ENCODE measurements at regions not wholly inside any gene's neighbourhood (a gene's known extent, or its start where the extent isn't known, plus 50 kb on each side); places are given as distances from the start of the nearest gene placed in this dataset.

- peaks cover 85 to 90% (median 88%) of the 10 kb centered on the region in 5 donors for H3K27me3 Mint-ChIP-seq
- no peak overlapping the region for H3K4me3 ChIP-seq (ENCODE audit: low read length)
- peaks cover 0 to 4% (median 0%) of the 10 kb centered on the region in 5 donors for H3K36me3 Mint-ChIP-seq
- H3K4me1 Mint-ChIP-seq: peaks cover 3 to 27% (median 18%) of the 10 kb centered on the region in 7 donors
- no peak overlapping the region for H3K27ac ChIP-seq (ENCODE audit: low read depth, low read length)
- CTCF ChIA-PET: no interaction called here
- ATAC-seq: no peak
- POLR2A ChIA-PET: no interaction called here
- DNase-seq: no peak
- peaks cover 14 to 31% of the 10 kb centered on the region in 2 donors for H3K27me3 ChIP-seq (ENCODE audit: control insufficient read depth in 2 of 2, insufficient read depth in 2 of 2, low read length in 2 of 2)
- peaks cover 0 to 14% of the 10 kb centered on the region in 2 donors for H3K4me1 ChIP-seq (ENCODE audit: control insufficient read depth in 2 of 2, insufficient read depth in 2 of 2, low read length in 2 of 2)
- intact Hi-C loops (cut with micrococcal nuclease): loop anchor here in 1 of 2 donors (5.0 kb wide), 1 partner anchor 110 kb away; no protein-coding TSS in a partner anchor
- no peak overlapping the region for H3K4me3 Mint-ChIP-seq
- no peaks in the 10 kb centered on the region for H3K36me3 ChIP-seq (ENCODE audit: control insufficient read depth in 2 of 3, insufficient read depth in 3 of 3, low read length in 3 of 3)
- H3K27ac Mint-ChIP-seq: no peak overlapping the region
- no peaks in the 10 kb centered on the region for H3K9me3 ChIP-seq (ENCODE audit: control insufficient read depth in 2 of 3, low read length in 3 of 3)
- peaks cover 0 to 15% (median 2%) of the 10 kb centered on the region in 11 donors for H3K9me3 Mint-ChIP-seq
Observed at GRCh38 chr1:90831910-90832309, 114.8 kb upstream of the BARHL2 start.

- Histone ChIP-seq H3K27ac (ENCODE audit: low read depth, low read length) (no peak overlapping the region), H3K36me3 (ENCODE audit: control insufficient read depth in 2 of 3, insufficient read depth in 3 of 3, low read length in 3 of 3) (no peaks in the 10 kb centered on the region), H3K4me3 (ENCODE audit: low read length) (no peak overlapping the region), H3K9me3 (ENCODE audit: control insufficient read depth in 2 of 3, low read length in 3 of 3) (no peaks in the 10 kb centered on the region), H3K27me3 (ENCODE audit: control insufficient read depth in 2 of 2, insufficient read depth in 2 of 2, low read length in 2 of 2) (no peaks in the 10 kb centered on the region), H3K4me1 (ENCODE audit: control insufficient read depth in 2 of 2, insufficient read depth in 2 of 2, low read length in 2 of 2) (no peaks in the 10 kb centered on the region)
- Mint-ChIP-seq H3K27me3 (peaks cover 59 to 83% (median 81%) of the 10 kb centered on the region in 5 donors), H3K9me3 (peaks cover 0 to 7% (median 0%) of the 10 kb centered on the region in 11 donors), H3K4me3 (no peak overlapping the region), H3K36me3 (no peaks in the 10 kb centered on the region), H3K27ac (no peak overlapping the region), H3K4me1 (no peaks in the 10 kb centered on the region)
- intact Hi-C loops (cut with micrococcal nuclease): no loop called here
- no peak for ATAC-seq
- CTCF ChIA-PET: no interaction called here
- POLR2A ChIA-PET: no interaction called here
- DNase-seq: no peak
Observed at GRCh38 chr1:90826834-90827233, 109.7 kb upstream of the BARHL2 start.

- Mint-ChIP-seq H3K36me3 (no peaks in the 10 kb centered on the region), H3K27me3 (peaks cover 53 to 83% (median 77%) of the 10 kb centered on the region in 5 donors), H3K9me3 (peaks cover 0 to 7% (median 0%) of the 10 kb centered on the region in 11 donors), H3K27ac (no peak overlapping the region), H3K4me3 (no peak overlapping the region), H3K4me1 (no peaks in the 10 kb centered on the region)
- no peaks in the 10 kb centered on the region for H3K36me3 ChIP-seq (ENCODE audit: control insufficient read depth in 2 of 3, insufficient read depth in 3 of 3, low read length in 3 of 3)
- no peaks in the 10 kb centered on the region for H3K9me3 ChIP-seq (ENCODE audit: control insufficient read depth in 2 of 3, low read length in 3 of 3)
- no peak for ATAC-seq
- CTCF ChIA-PET: no interaction called here
- intact Hi-C loops (cut with micrococcal nuclease): no loop called here
- POLR2A ChIA-PET: no interaction called here
- H3K27ac ChIP-seq (ENCODE audit: low read depth, low read length): no peak overlapping the region
- H3K4me3 ChIP-seq (ENCODE audit: low read length): no peak overlapping the region
- no peak for DNase-seq
- H3K4me1 ChIP-seq (ENCODE audit: control insufficient read depth in 2 of 2, insufficient read depth in 2 of 2, low read length in 2 of 2): no peaks in the 10 kb centered on the region
- no peaks in the 10 kb centered on the region for H3K27me3 ChIP-seq (ENCODE audit: control insufficient read depth in 2 of 2, insufficient read depth in 2 of 2, low read length in 2 of 2)
Observed at GRCh38 chr1:90826024-90826423, 108.9 kb upstream of the BARHL2 start.

- Histone ChIP-seq H3K9me3 (ENCODE audit: control insufficient read depth in 2 of 3, low read length in 3 of 3) (no peaks in the 10 kb centered on the region), H3K27me3 (ENCODE audit: control insufficient read depth in 2 of 2, insufficient read depth in 2 of 2, low read length in 2 of 2) (no peaks in the 10 kb centered on the region), H3K27ac (ENCODE audit: low read depth, low read length) (no peak overlapping the region), H3K4me1 (ENCODE audit: control insufficient read depth in 2 of 2, insufficient read depth in 2 of 2, low read length in 2 of 2) (no peaks in the 10 kb centered on the region), H3K36me3 (ENCODE audit: control insufficient read depth in 2 of 3, insufficient read depth in 3 of 3, low read length in 3 of 3) (no peaks in the 10 kb centered on the region), H3K4me3 (ENCODE audit: low read length) (no peak overlapping the region)
- Mint-ChIP-seq H3K27me3 (peaks cover 42 to 70% (median 65%) of the 10 kb centered on the region in 5 donors), H3K27ac (no peak overlapping the region), H3K4me1 (no peaks in the 10 kb centered on the region), H3K36me3 (no peaks in the 10 kb centered on the region), H3K4me3 (no peak overlapping the region), H3K9me3 (peaks cover 0 to 7% (median 0%) of the 10 kb centered on the region in 11 donors)
- POLR2A ChIA-PET: no interaction called here
- CTCF ChIA-PET: interaction anchor here (1.2 kb wide), 1 partner anchor 8 kb away, joined by 3 read pairs; no protein-coding TSS in a partner anchor
- intact Hi-C loops (cut with micrococcal nuclease): no loop called here
- DNase-seq: no peak
- no peak for ATAC-seq
Observed at GRCh38 chr1:90824551-90824950, 107.4 kb upstream of the BARHL2 start.

DNA sequence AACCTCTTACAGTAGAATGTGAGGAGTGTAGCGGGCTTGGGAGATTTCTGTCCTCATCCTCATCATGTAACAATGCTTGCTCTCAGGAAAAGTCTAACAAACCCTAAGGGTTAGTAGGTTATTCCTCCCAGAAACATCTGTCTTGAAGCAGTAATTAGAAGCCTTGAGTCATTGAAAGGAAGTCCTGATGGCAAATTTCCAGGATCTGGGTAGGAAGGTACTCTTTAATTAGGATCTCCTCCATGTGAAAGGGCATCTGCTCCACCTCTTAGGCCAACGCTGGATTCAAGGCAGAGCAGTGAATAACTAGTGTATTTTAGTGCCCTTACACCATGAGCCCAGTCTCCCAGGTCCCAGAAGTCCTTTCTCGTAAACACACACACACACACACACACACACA lies 106.6 kb upstream of the BARHL2 start:
- Histone ChIP-seq H3K36me3 (ENCODE audit: control insufficient read depth in 2 of 3, insufficient read depth in 3 of 3, low read length in 3 of 3) (no peaks in the 10 kb centered on the region), H3K4me3 (ENCODE audit: low read length) (no peak overlapping the region), H3K27ac (ENCODE audit: low read depth, low read length) (no peak overlapping the region), H3K4me1 (ENCODE audit: control insufficient read depth in 2 of 2, insufficient read depth in 2 of 2, low read length in 2 of 2) (no peaks in the 10 kb centered on the region), H3K27me3 (ENCODE audit: control insufficient read depth in 2 of 2, insufficient read depth in 2 of 2, low read length in 2 of 2) (no peaks in the 10 kb centered on the region), H3K9me3 (ENCODE audit: control insufficient read depth in 2 of 3, low read length in 3 of 3) (no peaks in the 10 kb centered on the region)
- H3K27ac Mint-ChIP-seq: no peak overlapping the region
- intact Hi-C loops (cut with micrococcal nuclease): no loop called here
- no peak for ATAC-seq
- ChIA-PET POLR2A (no interaction called here), CTCF (no interaction called here)
- H3K27me3 Mint-ChIP-seq: peaks cover 34 to 65% (median 58%) of the 10 kb centered on the region in 5 donors
- H3K4me1 Mint-ChIP-seq: no peaks in the 10 kb centered on the region
- H3K9me3 Mint-ChIP-seq: peaks cover 0 to 7% (median 0%) of the 10 kb centered on the region in 11 donors
- DNase-seq: no peak
- no peaks in the 10 kb centered on the region for H3K36me3 Mint-ChIP-seq
- no peak overlapping the region for H3K4me3 Mint-ChIP-seq

DNA sequence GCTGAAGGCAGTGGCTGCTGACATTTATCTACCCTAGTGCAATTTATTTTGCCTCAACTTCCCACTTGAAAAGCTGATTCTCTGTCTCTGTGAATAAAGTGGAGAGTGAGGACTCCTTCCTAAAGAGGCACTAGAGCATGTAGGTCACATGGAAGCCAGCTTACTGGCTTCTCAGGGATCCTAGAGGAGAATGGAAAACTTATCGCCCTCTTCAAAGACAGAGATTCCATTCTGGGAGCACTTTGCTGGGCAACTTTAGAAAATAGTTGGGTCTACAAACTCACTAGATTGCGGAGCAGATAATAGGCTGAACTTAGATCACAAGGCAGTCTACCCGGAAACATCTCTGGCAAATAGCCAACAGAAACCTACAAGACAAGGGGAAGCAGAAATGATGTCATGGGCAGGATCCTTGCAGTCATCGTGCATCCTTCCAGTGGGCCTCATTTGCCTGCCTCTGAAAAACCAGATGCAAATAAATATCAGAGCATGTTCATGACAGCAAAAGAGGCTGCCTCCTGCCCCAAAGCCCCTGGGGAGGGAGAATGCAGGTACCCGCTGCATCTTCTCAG lies 104.8 kb upstream of the BARHL2 start:
- intact Hi-C loops (cut with micrococcal nuclease): no loop called here
- no peak for ATAC-seq
- no peak overlapping the region for H3K27ac ChIP-seq (ENCODE audit: low read depth, low read length)
- H3K27me3 Mint-ChIP-seq: peaks cover 26 to 65% (median 53%) of the 10 kb centered on the region in 5 donors
- no peaks in the 10 kb centered on the region for H3K9me3 ChIP-seq (ENCODE audit: control insufficient read depth in 2 of 3, low read length in 3 of 3)
- no peak overlapping the region for H3K27ac Mint-ChIP-seq
- no peak for DNase-seq
- H3K4me1 ChIP-seq (ENCODE audit: control insufficient read depth in 2 of 2, insufficient read depth in 2 of 2, low read length in 2 of 2): no peaks in the 10 kb centered on the region
- ChIA-PET CTCF (no interaction called here), POLR2A (no interaction called here)
- no peaks in the 10 kb centered on the region for H3K4me1 Mint-ChIP-seq
- H3K27me3 ChIP-seq (ENCODE audit: control insufficient read depth in 2 of 2, insufficient read depth in 2 of 2, low read length in 2 of 2): no peaks in the 10 kb centered on the region
- peaks cover 0 to 9% (median 2%) of the 10 kb centered on the region in 11 donors for H3K9me3 Mint-ChIP-seq
- no peaks in the 10 kb centered on the region for H3K36me3 ChIP-seq (ENCODE audit: control insufficient read depth in 2 of 3, insufficient read depth in 3 of 3, low read length in 3 of 3)
- no peak overlapping the region for H3K4me3 ChIP-seq (ENCODE audit: low read length)
- H3K36me3 Mint-ChIP-seq: no peaks in the 10 kb centered on the region
- no peak overlapping the region for H3K4me3 Mint-ChIP-seq

- POLR2A ChIA-PET: no interaction called here
- Mint-ChIP-seq H3K27me3 (peaks cover 23 to 68% (median 53%) of the 10 kb centered on the region in 5 donors), H3K4me1 (no peaks in the 10 kb centered on the region), H3K27ac (no peak overlapping the region), H3K36me3 (no peaks in the 10 kb centered on the region), H3K4me3 (no peak overlapping the region), H3K9me3 (peaks cover 0 to 9% (median 2%) of the 10 kb centered on the region in 11 donors)
- Histone ChIP-seq H3K36me3 (ENCODE audit: control insufficient read depth in 2 of 3, insufficient read depth in 3 of 3, low read length in 3 of 3) (no peaks in the 10 kb centered on the region), H3K27me3 (ENCODE audit: control insufficient read depth in 2 of 2, insufficient read depth in 2 of 2, low read length in 2 of 2) (no peaks in the 10 kb centered on the region), H3K9me3 (ENCODE audit: control insufficient read depth in 2 of 3, low read length in 3 of 3) (no peaks in the 10 kb centered on the region), H3K4me3 (ENCODE audit: low read length) (no peak overlapping the region), H3K27ac (ENCODE audit: low read depth, low read length) (no peak overlapping the region), H3K4me1 (ENCODE audit: control insufficient read depth in 2 of 2, insufficient read depth in 2 of 2, low read length in 2 of 2) (no peaks in the 10 kb centered on the region)
- intact Hi-C loops (cut with micrococcal nuclease): no loop called here
- DNase-seq (no peak), ATAC-seq (no peak)
- CTCF ChIA-PET: no interaction called here
Observed at GRCh38 chr1:90821152-90821787, 104.2 kb upstream of the BARHL2 start.
